Body of pancreas (tissue), 4 donors: ENCODE measurements at regions not wholly inside any gene's neighbourhood (a gene's known extent, or its start where the extent isn't known, plus 50 kb on each side); places are given as distances from the start of the nearest gene placed in this dataset.

Source experiments
- CTCF ChIP-seq, 7 experiments: fragments of 450-650 bp in 4 of 7; fragments of 200-600 bp in 3 of 7; sonication (generic) in 3 of 7; IDR thresholded peaks; one replicate each; pipeline ENCODE4 v1.5.1; 2016 to 2019; ENCODE audit warnings: antibody characterized with exemption in 7 of 7
- POLR2A ChIP-seq, 3 donors: fragments of 450-650 bp; IDR thresholded peaks; one replicate each; pipeline ENCODE4 v1.6.1; 2016; ENCODE audit warnings: antibody characterized with exemption in 3 of 3, mild to moderate bottlenecking in 2 of 3

DNA sequence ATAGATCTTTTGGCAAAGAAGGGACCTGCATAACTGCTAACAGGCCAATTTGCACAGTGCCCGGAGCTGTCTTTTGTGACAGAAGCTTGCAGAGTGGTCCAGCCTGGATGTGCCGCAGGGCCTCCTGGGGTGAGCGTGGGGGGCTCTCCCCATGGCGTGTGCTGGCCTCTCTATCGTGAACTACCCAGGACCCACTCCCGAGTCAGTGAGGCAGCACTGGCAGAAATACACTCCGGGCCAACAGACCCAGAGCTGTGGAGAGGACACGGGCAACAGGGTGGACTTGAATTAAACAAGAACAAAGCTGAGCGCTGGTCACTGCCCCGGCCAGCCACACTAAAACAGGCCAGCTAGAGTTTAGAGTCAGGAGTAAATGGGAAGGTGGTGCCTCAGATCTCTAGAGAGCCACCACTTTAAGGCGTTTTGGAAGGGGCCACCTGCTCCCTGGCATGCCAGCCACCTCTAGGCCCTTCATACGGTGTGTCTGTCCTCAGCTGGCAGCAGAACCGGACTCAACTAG is 152.1 kb downstream of the KLF13 start:
- no peak for TF ChIP-seq CTCF (IDR thresholded peaks at IDR 0.05)
- TF ChIP-seq POLR2A (IDR thresholded peaks at IDR 0.05): no peak
